SK-N-SH (cell line): ENCODE measurements at regions not wholly inside any gene's neighbourhood (a gene's known extent, or its start where the extent isn't known, plus 50 kb on each side); places are given as distances from the start of the nearest gene placed in this dataset.

Source experiments
- EZH2phosphoT487 ChIP-seq: fragments of 200-600 bp; sonication (generic); IDR thresholded peaks from 2 replicates; pipeline ENCODE4 v1.6.1; 2017; ENCODE audit warnings: low read depth, mixed run types, mild to moderate bottlenecking, antibody characterized with exemption, moderate library complexity, borderline replicate concordance
- GABPA ChIP-seq: IDR thresholded peaks from 2 replicates; pipeline ENCODE4 v1.4.0; 2012; ENCODE audit warnings: low read depth, mild to moderate bottlenecking
- RXRA ChIP-seq: IDR thresholded peaks from 2 replicates; pipeline ENCODE4 v1.4.0; 2012; ENCODE audit warnings: low read depth, mild to moderate bottlenecking, borderline replicate concordance
- SMC3 ChIP-seq: IDR thresholded peaks from 2 replicates; pipeline ENCODE4 v1.6.1; 2012; ENCODE audit warnings: low read depth, low read length, improper control_type of control experiment
- TF ChIP-seq, protein P1 (sequence below): fragments of 200-600 bp; sonication (generic); IDR thresholded peaks from 2 replicates; pipeline ENCODE4 v1.6.1; 2017; ENCODE audit warnings: antibody characterized with exemption, mild to moderate bottlenecking, moderate library complexity
- TF ChIP-seq, protein P2 (sequence below): IDR thresholded peaks from 2 replicates; pipeline ENCODE4 v1.4.0; 2012; ENCODE audit warnings: low read depth
- TF ChIP-seq, protein P3 (sequence below): fragments of 150-350 bp; IDR thresholded peaks from 2 replicates; pipeline ENCODE4 v1.6.1; 2017; ENCODE audit warnings: antibody characterized with exemption, low read length, low read depth, borderline replicate concordance
- TF ChIP-seq, protein P4 (sequence below): IDR thresholded peaks from 2 replicates; pipeline ENCODE4 v1.6.1; 2012; ENCODE audit warnings: mild to moderate bottlenecking, low read depth, low read length, moderate library complexity

DNA sequence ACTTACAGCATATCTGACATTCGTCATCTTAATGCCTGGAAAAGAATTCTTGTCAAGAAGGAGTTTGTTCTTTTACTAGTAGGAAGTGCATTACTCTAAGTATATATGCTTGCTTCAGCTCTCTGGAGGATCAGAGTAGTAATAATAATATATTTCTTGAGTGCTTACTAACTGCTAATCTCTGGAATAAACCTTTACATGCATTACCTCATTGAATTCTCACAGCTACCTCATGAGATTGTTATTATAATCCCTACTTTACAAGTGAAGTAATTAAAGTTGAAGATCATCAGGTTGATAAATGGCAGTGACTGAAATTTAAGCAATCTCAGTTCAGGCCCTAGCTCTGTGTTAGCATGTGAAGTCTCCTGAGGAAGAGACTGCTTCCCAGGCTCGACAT, 115.0 kb upstream of the PDE5A start:
- TF ChIP-seq RXRA (no peak), EZH2phosphoT487 (no peak), GABPA (no peak), SMC3 (no peak)
- TF ChIP-seq, protein P1, sequence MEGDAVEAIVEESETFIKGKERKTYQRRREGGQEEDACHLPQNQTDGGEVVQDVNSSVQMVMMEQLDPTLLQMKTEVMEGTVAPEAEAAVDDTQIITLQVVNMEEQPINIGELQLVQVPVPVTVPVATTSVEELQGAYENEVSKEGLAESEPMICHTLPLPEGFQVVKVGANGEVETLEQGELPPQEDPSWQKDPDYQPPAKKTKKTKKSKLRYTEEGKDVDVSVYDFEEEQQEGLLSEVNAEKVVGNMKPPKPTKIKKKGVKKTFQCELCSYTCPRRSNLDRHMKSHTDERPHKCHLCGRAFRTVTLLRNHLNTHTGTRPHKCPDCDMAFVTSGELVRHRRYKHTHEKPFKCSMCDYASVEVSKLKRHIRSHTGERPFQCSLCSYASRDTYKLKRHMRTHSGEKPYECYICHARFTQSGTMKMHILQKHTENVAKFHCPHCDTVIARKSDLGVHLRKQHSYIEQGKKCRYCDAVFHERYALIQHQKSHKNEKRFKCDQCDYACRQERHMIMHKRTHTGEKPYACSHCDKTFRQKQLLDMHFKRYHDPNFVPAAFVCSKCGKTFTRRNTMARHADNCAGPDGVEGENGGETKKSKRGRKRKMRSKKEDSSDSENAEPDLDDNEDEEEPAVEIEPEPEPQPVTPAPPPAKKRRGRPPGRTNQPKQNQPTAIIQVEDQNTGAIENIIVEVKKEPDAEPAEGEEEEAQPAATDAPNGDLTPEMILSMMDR: no peak
- TF ChIP-seq, protein P2, sequence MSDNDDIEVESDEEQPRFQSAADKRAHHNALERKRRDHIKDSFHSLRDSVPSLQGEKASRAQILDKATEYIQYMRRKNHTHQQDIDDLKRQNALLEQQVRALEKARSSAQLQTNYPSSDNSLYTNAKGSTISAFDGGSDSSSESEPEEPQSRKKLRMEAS: no peak
- TF ChIP-seq, protein P3, sequence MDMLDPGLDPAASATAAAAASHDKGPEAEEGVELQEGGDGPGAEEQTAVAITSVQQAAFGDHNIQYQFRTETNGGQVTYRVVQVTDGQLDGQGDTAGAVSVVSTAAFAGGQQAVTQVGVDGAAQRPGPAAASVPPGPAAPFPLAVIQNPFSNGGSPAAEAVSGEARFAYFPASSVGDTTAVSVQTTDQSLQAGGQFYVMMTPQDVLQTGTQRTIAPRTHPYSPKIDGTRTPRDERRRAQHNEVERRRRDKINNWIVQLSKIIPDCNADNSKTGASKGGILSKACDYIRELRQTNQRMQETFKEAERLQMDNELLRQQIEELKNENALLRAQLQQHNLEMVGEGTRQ: no peak
- TF ChIP-seq, protein P4, sequence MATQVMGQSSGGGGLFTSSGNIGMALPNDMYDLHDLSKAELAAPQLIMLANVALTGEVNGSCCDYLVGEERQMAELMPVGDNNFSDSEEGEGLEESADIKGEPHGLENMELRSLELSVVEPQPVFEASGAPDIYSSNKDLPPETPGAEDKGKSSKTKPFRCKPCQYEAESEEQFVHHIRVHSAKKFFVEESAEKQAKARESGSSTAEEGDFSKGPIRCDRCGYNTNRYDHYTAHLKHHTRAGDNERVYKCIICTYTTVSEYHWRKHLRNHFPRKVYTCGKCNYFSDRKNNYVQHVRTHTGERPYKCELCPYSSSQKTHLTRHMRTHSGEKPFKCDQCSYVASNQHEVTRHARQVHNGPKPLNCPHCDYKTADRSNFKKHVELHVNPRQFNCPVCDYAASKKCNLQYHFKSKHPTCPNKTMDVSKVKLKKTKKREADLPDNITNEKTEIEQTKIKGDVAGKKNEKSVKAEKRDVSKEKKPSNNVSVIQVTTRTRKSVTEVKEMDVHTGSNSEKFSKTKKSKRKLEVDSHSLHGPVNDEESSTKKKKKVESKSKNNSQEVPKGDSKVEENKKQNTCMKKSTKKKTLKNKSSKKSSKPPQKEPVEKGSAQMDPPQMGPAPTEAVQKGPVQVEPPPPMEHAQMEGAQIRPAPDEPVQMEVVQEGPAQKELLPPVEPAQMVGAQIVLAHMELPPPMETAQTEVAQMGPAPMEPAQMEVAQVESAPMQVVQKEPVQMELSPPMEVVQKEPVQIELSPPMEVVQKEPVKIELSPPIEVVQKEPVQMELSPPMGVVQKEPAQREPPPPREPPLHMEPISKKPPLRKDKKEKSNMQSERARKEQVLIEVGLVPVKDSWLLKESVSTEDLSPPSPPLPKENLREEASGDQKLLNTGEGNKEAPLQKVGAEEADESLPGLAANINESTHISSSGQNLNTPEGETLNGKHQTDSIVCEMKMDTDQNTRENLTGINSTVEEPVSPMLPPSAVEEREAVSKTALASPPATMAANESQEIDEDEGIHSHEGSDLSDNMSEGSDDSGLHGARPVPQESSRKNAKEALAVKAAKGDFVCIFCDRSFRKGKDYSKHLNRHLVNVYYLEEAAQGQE: no peak
